SU-DHL-6 (cell line): ENCODE measurements at regions not wholly inside any gene's neighbourhood (a gene's known extent, or its start where the extent isn't known, plus 50 kb on each side); places are given as distances from the start of the nearest gene placed in this dataset.

Source experiments
- CTCF ChIP-seq: fragments of 200-600 bp; sonication (generic); IDR thresholded peaks from one replicate; pipeline ENCODE4 v1.5.1; 2017; ENCODE audit warnings: antibody characterized with exemption, mild to moderate bottlenecking, low read length, moderate library complexity; ENCODE audit not compliant: insufficient read depth, poor library complexity, severe bottlenecking
- EZH2phosphoT487 ChIP-seq: fragments of 200-600 bp; sonication (generic), shearing (Covaris generic); conservative IDR thresholded peaks from 2 replicates; pipeline ENCODE4 v1.6.1; 2018; ENCODE audit warnings: mild to moderate bottlenecking, antibody characterized with exemption, low read length, moderate library complexity, mixed read lengths

DNA sequence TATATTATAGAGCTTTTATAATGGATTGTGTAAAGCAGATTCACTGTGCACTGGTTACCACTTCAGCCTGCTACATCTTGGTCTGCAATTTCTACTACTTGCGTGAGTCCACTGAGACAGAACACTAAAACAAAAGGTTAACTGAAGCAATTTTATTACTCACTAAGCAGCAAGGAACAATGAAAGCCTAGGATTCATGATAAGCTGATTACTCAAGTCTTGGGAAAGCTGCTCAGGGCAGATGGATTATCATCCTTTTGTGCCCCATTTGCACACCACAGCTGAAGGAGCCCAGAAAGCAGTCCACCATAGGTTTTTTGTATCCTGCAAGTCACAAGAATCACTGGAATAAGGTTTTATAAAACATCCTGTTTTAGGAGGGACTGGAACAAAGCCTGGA lies 1215.2 kb upstream of the TMEFF2 start:
- TF ChIP-seq CTCF = no peak
- no peak for TF ChIP-seq EZH2phosphoT487
